ENCODE measurements at regions not wholly inside any gene's neighbourhood (a gene's known extent, or its start where the extent isn't known, plus 50 kb on each side); places are given as distances from the start of the nearest gene placed in this dataset.

DNA sequence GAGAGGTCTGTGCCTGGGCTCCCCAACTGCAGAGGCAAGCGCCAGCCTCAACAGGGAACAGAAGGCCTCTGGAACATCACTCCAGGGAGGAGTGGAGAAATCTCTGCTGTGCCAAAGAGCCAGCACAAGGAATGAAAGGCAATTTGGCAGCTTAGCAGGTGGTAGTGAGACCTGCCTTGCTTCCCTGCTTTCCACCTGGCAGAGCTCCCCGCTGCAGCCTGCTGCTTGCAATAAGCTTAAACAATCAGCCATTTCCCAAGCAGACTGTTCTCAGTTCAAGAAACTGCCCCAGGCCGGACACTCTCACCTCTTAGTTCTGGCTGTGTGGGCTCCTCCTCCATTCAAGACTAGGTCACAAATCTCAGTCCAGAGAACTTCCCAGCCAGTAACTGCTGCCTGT, 370.6 kb downstream of the MAGEB5 start:
- TF ChIP-seq TEAD4 (IDR thresholded peaks at IDR 0.05) = no peak
- no peak for TF ChIP-seq EP300 (IDR thresholded peaks at IDR 0.05; ENCODE audit: borderline replicate concordance)
- TF ChIP-seq, protein P1, sequence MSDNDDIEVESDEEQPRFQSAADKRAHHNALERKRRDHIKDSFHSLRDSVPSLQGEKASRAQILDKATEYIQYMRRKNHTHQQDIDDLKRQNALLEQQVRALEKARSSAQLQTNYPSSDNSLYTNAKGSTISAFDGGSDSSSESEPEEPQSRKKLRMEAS (IDR thresholded peaks at IDR 0.05) = no peak
- TF ChIP-seq EGR1 (IDR thresholded peaks at IDR 0.05) = no peak
- TF ChIP-seq RAD21 (IDR thresholded peaks at IDR 0.05; ENCODE audit: low read depth) = no peak
- no peak for TF ChIP-seq CEBPB (IDR thresholded peaks at IDR 0.05)
- TF ChIP-seq, protein P2, sequence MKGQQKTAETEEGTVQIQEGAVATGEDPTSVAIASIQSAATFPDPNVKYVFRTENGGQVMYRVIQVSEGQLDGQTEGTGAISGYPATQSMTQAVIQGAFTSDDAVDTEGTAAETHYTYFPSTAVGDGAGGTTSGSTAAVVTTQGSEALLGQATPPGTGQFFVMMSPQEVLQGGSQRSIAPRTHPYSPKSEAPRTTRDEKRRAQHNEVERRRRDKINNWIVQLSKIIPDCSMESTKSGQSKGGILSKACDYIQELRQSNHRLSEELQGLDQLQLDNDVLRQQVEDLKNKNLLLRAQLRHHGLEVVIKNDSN (IDR thresholded peaks at IDR 0.05) = no peak
- TF ChIP-seq ZBTB7A (IDR thresholded peaks at IDR 0.05; ENCODE audit: low read depth) = no peak

Data from Ishikawa (cell line).